Activated CD4-positive, alpha-beta T cell treated with anti-CD3 and anti-CD28 coated beads, Interleukin-2, amount 10 ng/mL, durations not matched to agents 24 days and 14 days (primary cell): ENCODE measurements at regions not wholly inside any gene's neighbourhood (a gene's known extent, or its start where the extent isn't known, plus 50 kb on each side); places are given as distances from the start of the nearest gene placed in this dataset.

Experiments used
- DNase-seq: peaks from one replicate; pipeline ENCODE4 v3.0.0; 2022
- H3K27ac Mint-ChIP-seq: one replicate; pipeline ENCODE4 v1.8.0; 2022; ENCODE audit warnings: mild to moderate bottlenecking, mixed read lengths
- H3K27me3 Mint-ChIP-seq: one replicate; pipeline ENCODE4 v1.8.0; 2022; ENCODE audit warnings: mixed read lengths
- H3K36me3 Mint-ChIP-seq: one replicate; pipeline ENCODE4 v1.8.0; 2022; ENCODE audit warnings: low read depth, mild to moderate bottlenecking, mixed read lengths
- H3K4me1 Mint-ChIP-seq: one replicate; pipeline ENCODE4 v1.8.0; 2021; ENCODE audit warnings: mixed read lengths
- H3K4me3 Mint-ChIP-seq: one replicate; pipeline ENCODE4 v1.8.0; 2022; ENCODE audit warnings: mild to moderate bottlenecking, moderate library complexity, mixed read lengths
- H3K9me3 Mint-ChIP-seq: one replicate; pipeline ENCODE4 v1.8.0; 2021; ENCODE audit warnings: mixed read lengths
- intact Hi-C: fragments of 100-400 bp; cut with micrococcal nuclease; formaldehyde crosslinking; loops from one replicate; pipeline ENCODE4 v1.15.1; 2023

DNA sequence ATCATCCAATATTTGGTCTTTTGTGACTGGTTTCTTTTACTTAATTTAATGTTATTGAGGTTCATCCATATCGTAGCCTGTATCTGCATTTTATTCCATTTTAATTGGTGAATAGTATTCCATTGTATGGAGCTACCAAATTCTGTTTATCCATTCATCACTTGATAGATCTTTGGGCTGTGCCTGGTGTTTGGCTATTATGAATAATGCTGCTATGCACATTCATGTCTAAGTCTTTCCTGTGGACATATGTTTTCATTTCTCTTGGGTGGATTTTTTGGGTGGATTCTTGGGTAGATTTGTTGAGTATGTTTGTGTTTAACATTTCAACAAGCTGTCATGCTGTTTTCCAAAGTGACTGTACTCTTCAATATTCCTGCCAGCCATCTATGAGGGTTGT, 52.5 kb upstream of the NEDD4L start:
- H3K9me3 Mint-ChIP-seq = no peaks in the 10 kb centered on the region
- no peak for DNase-seq
- no peak overlapping the region for H3K4me3 Mint-ChIP-seq
- intact Hi-C loops = no loop called here
- peaks cover 7% of the 10 kb centered on the region for H3K27me3 Mint-ChIP-seq
- no peaks in the 10 kb centered on the region for H3K36me3 Mint-ChIP-seq
- no peaks in the 10 kb centered on the region for H3K4me1 Mint-ChIP-seq
- no peak overlapping the region for H3K27ac Mint-ChIP-seq

DNA sequence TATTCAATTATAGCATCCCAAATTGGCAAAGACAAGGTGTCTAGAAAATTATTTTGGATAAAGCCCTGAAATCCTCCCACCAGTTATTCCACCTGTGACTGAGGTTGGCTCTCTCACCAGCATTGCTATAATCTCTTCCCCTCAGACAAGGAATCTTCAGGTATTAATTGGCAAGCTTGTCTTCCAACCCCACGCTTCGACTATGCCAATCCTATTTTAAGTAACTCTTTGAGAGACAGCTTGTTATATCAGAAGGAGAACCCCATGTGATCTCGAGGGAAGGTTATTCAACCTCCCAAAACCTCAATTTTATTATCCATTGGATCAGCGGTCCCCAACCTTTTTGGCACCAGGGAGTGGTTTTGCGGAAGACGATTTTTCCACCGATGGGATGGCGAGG, 54.5 kb upstream of the NEDD4L start:
- intact Hi-C loops = no loop called here
- Mint-ChIP-seq H3K36me3 (no peaks in the 10 kb centered on the region), H3K27me3 (no peaks in the 10 kb centered on the region), H3K9me3 (no peaks in the 10 kb centered on the region), H3K27ac (no peak overlapping the region), H3K4me1 (no peaks in the 10 kb centered on the region), H3K4me3 (no peak overlapping the region)
- DNase-seq = no peak

DNA sequence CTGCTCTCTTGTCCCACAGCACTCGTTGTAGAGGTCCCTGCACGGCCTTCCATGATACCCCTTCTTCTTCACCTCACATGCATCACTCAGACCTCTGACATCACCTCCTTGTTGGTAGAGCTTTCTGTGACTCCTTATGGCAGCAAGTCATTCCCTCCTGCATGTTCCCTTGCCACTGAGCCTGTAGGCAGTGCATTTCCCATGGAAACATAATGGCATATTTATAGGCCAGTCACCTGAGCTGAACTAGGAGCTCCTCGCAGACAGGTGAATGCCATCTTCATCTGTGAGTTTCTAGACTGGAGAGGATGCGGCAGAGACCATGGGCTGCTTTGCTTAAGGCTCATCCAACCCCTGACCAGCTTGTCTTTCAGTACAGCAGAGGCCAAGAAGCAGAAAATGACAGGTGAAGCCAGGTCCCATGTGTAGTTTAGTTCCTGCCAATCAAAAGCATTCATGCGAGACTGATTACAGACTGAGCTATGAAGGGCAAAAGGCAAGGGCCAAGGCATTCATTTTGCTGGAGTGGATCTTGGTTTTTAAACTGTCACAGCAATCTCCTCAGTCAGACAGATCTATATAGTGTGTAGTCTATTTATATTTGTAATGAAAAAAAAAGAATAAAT, 59.4 kb upstream of the NEDD4L start:
- Mint-ChIP-seq H3K4me1 (no peaks in the 10 kb centered on the region), H3K27ac (no peak overlapping the region), H3K36me3 (no peaks in the 10 kb centered on the region), H3K27me3 (peaks cover 3% of the 10 kb centered on the region), H3K4me3 (no peak overlapping the region), H3K9me3 (no peaks in the 10 kb centered on the region)
- intact Hi-C loops = no loop called here
- no peak for DNase-seq

DNA sequence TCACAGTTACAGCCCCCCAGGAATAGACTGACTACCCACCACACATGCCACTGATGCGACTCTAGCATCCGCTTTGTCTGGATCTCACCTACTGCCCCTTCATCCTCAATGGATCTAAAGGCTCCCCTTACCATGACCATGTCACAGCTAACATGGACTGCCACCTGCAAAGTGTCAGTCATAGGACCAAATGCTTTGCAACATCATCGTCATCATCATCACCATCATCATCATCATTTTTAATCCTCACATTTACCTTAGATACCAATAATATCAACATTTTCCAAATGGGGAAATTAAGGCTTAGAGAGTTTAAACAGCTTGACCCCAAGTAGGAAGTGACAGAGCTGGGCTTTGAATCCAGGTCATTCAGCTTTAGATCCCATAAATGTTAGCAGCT, 60.1 kb upstream of the NEDD4L start:
- no peaks in the 10 kb centered on the region for H3K36me3 Mint-ChIP-seq
- H3K9me3 Mint-ChIP-seq = no peaks in the 10 kb centered on the region
- H3K4me3 Mint-ChIP-seq = no peak overlapping the region
- no peak overlapping the region for H3K27ac Mint-ChIP-seq
- DNase-seq = no peak
- no peaks in the 10 kb centered on the region for H3K4me1 Mint-ChIP-seq
- intact Hi-C loops = no loop called here
- H3K27me3 Mint-ChIP-seq = peaks cover 3% of the 10 kb centered on the region

DNA sequence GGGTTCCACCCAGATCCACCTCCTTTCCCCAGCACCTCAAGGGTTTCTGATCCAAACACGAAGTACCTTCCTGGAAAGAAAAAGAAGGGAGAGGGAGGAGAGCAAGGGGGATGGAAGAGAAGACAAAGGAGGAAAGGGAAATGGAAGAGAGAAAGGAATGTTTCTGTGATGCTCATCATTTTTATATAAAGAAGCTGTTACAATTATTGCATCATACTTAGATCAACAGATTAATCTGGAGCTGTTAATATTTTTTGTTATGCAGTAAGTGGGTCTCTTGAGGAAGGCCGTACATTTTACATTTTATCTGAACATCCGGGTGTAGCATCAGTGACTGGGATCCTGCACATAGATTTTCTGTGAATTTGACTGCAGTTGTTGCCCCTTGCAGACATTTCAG, 60.6 kb upstream of the NEDD4L start:
- no peak for DNase-seq
- H3K36me3 Mint-ChIP-seq = no peaks in the 10 kb centered on the region
- H3K4me3 Mint-ChIP-seq = no peak overlapping the region
- H3K27me3 Mint-ChIP-seq = peaks cover 3% of the 10 kb centered on the region
- intact Hi-C loops = no loop called here
- no peaks in the 10 kb centered on the region for H3K9me3 Mint-ChIP-seq
- no peaks in the 10 kb centered on the region for H3K4me1 Mint-ChIP-seq
- H3K27ac Mint-ChIP-seq = no peak overlapping the region

DNA sequence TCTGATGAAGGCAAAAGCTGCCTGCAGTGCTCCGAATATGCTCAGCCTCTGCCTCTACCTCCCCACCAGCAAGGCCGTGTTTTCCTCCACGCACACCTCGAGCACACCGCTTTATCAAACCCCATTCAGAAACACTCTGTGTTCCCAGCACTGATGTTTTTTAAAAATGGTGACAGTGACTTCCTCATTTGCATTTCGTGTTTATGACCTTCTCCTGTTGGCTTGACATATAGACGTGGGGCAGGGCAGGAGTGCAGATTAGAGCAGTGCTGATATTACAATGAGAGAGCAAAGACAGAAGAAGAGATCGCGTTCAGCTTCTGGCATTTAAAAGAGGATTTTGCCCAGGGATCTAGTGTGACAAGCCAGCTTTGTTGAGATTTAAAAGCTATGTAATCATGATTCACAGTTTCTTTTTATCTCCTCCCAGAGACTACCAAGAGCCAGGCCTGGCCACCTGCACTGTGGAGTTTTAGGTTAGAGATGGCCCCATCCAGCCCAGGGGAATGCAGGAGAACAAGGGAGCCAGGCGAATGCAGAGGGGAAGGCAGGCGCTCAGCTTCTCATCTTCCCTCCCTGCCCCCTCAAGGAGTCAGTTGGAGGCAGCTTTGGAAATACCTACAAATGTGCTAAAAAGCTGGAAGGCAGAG, 61.5 kb upstream of the NEDD4L start:
- Mint-ChIP-seq H3K36me3 (no peaks in the 10 kb centered on the region), H3K4me3 (no peak overlapping the region), H3K27me3 (peaks cover 7% of the 10 kb centered on the region), H3K27ac (no peak overlapping the region), H3K4me1 (no peaks in the 10 kb centered on the region), H3K9me3 (no peaks in the 10 kb centered on the region)
- DNase-seq = no peak
- intact Hi-C loops = no loop called here

DNA sequence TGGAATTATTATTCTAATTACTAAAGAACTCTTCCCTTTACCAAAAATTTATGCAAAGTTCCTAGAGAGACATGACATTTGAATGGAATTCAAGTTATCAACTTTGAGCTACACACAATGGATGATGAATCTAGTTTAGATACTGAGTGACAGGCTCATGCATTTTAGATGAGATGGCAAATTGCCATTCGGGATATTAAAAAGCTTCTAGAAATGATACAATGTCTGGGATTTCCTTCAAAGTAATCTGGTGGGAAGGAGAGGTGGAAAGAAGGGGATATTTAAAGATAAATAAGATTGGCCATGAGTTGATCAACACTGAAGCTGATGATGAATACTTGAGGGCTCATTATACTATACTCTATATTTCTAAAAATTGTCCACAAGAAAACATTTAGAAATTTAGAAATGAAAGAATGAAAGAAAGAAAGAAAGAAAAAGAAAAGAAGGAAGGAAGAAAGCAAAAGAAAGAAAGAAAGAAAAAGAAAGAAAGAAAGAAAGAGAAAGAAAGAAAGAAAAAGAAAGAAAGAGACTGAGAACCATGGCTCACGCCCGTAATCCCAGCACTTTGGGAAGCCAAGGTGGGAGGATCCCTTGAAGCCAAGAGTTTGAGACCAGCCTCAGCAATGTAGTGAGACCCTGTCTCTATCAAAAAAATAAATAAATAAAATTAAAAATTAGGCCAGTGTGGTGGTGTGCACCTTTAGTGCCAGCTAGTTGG, 62.6 kb upstream of the NEDD4L start:
- Mint-ChIP-seq H3K9me3 (no peaks in the 10 kb centered on the region), H3K27me3 (peaks cover 7% of the 10 kb centered on the region), H3K36me3 (no peaks in the 10 kb centered on the region), H3K4me3 (no peak overlapping the region), H3K27ac (no peak overlapping the region), H3K4me1 (no peaks in the 10 kb centered on the region)
- DNase-seq = no peak
- intact Hi-C loops = no loop called here

DNA sequence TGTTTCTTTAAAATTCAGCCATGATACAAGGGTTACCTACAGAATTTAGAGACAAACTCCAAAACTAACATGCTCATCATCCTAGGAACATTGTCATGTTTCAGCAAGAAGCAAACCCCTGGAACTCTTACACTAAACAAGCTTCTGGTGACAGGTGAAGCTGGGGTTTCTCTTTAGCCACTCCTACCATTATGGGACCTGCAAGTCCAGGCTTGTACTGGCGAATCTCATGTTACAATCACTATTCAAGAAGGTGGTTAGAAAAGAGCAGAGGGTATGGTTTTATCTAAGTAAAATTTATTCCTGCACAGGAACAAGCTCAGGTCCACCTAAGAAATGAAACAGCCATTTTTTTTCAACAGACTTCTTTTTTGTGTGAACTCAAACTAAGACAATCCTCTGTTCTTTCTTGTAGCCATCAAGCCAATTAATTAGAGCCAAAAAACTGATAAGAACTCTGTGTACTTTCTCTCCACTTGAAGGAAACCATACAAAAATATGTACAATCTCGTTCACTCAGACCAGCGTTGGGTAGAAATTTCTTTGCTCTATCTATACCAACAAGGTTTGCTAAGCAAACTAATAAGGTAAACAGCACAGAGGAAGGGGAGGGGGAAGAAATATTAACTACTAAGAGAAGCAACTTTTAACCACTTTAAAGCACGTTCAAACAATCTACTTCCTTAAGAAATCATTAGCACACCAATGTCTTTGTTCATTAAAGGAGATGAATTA, 63.3 kb upstream of the NEDD4L start:
- H3K9me3 Mint-ChIP-seq = no peaks in the 10 kb centered on the region

DNA sequence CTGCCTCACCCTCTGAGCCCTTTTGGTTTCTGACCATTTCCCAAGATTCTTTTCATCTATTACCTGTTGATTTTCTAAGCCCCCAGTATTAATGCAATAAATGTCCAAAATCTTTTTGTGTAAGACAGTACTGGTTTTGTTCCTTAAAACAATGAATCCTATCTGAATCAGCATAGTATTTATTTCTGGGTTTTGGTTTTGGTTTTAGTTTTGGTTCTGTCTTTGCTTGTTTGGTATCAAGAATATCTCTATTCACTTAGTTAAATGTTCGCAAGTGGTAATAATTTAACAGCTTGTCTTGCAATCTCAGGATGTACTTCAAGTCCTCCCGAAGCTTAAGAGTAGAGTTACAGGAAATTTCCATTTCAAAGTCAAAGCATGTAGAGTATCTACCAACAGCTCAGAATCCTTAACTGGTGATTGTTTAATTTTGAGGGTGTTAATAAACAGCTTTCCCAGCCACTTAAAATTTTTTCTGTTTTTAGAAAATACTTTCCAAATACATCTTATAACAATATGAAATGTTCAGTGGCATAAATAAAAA, 67.7 kb upstream of the NEDD4L start:
- Mint-ChIP-seq H3K9me3 (no peaks in the 10 kb centered on the region), H3K27ac (no peak overlapping the region), H3K4me1 (no peaks in the 10 kb centered on the region), H3K4me3 (no peak overlapping the region), H3K27me3 (peaks cover 13% of the 10 kb centered on the region), H3K36me3 (no peaks in the 10 kb centered on the region)
- intact Hi-C loops = no loop called here
- no peak for DNase-seq

More for the DNA sequence above, 63.3 kb upstream of the NEDD4L start:
- Mint-ChIP-seq H3K4me3 (no peak overlapping the region), H3K36me3 (no peaks in the 10 kb centered on the region), H3K27ac (no peak overlapping the region), H3K4me1 (no peaks in the 10 kb centered on the region), H3K27me3 (peaks cover 13% of the 10 kb centered on the region)
- intact Hi-C loops = no loop called here
- DNase-seq = no peak

DNA sequence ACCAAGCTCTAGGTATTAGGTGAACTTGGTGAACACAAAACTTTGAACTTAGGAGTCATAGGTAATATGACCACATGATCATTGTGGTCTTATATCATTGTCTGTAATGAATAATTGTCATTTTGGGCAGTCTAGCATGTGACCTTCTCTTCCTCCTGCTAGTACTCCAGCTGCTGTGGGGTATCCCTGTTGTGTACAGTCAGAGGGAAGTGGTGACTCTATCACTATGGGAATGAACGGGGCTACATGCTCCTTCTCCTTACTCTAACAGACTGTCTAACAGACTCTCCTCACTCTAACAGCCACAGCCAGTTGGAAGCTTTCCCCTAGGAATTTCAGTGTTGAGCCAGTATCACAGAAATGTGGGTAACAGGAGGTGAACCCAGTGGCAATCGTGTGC, 68.2 kb upstream of the NEDD4L start:
- no peak for DNase-seq
- H3K27ac Mint-ChIP-seq = no peak overlapping the region
- H3K4me1 Mint-ChIP-seq = no peaks in the 10 kb centered on the region
- no peaks in the 10 kb centered on the region for H3K36me3 Mint-ChIP-seq
- intact Hi-C loops = no loop called here
- no peak overlapping the region for H3K4me3 Mint-ChIP-seq
- H3K9me3 Mint-ChIP-seq = no peaks in the 10 kb centered on the region
- H3K27me3 Mint-ChIP-seq = peaks cover 11% of the 10 kb centered on the region

DNA sequence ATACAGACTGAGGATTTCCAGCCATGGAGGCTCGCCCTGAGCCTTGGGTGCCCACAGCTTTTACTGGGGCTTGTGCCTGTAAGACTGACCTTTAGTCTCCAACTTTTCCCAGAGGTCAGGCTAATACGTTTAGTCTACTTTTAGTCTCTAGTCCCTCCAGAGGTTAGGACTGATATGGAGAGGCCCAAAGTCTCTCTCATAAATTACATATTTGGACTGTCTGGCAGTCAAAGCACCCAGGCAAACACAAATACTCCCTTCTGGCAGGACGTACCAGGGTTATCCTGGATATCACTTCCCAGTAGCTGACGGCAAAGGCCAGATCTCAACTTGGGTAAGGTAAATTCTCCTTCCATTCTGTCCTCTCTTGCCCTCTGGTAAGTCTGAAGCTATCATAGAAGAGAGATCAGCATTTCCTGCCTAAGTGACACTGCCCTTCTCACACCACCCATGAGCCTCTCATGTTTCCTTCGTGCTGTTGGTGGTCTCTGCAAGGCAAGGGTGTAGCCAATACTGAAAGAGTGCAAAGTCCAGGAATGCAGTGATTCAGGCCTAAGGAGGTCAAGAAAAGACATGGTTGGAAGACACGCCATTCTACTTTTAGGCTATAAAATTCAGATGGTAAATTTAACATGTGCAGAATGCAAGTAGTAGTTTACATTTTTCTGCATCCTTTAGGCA, 69.3 kb upstream of the NEDD4L start:
- Mint-ChIP-seq H3K4me1 (peaks cover 3% of the 10 kb centered on the region), H3K36me3 (no peaks in the 10 kb centered on the region), H3K27ac (no peak overlapping the region), H3K4me3 (no peak overlapping the region), H3K27me3 (peaks cover 13% of the 10 kb centered on the region), H3K9me3 (no peaks in the 10 kb centered on the region)
- intact Hi-C loops = no loop called here
- no peak for DNase-seq

DNA sequence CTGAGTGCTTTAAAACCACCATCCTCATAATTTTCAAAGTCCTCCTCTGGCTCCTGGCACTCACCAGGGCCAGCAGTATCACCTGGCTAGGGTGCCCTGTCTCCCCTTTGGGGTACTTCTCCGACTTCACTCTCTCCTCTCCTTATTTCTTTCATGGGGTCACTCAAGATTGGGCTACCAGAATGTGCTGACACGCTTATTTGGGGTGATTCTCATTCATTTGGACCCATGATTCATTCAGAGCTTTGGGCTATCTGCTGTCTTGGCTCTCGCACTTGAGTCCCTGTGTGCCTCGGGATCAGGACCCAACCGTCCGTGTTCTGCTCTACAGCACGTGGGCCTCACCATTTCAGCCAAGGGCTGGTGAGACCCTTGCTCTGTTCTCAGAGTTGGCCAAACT, 70.1 kb upstream of the NEDD4L start:
- peaks cover 13% of the 10 kb centered on the region for H3K27me3 Mint-ChIP-seq
- intact Hi-C loops = no loop called here
- no peak for DNase-seq

DNA sequence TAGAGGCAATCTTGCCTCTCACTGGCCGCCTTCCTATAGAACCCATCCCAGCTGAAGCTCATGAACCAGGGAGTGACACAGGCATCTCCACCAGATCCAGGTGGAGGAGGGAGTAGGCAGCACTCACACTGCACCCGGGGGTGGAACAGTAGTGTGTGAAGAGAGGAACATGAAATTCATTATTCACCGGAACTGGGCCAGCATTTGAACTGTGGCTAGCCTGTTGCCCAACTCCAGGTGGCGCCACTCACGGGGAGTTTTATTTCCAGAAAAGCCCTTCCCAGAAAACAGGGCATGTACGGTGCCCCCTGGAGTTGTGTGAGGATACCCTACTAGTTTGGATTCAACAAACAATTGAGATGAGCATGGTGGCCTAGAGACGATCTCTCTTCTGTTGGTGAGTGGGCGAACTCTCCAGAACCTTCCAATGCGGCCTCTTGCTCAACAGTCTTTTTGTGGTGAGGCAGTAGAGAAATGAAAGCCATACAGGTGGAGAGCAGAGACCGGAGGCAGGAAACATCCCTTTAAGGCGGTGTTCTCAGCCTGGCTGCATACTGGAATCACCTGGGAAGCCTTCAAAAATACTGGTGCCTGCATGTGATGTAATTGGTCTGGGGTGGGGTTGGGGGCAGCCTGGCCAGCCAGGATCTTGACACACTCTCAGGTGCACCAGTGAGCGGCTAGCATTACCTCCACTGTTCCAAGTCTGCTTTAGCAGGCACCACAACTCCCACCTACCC, 73.5 kb upstream of the NEDD4L start:
- H3K9me3 Mint-ChIP-seq = no peaks in the 10 kb centered on the region
- peaks cover 4% of the 10 kb centered on the region for H3K4me1 Mint-ChIP-seq
- no peak for DNase-seq
- no peak overlapping the region for H3K27ac Mint-ChIP-seq
- H3K4me3 Mint-ChIP-seq = no peak overlapping the region
- no peaks in the 10 kb centered on the region for H3K36me3 Mint-ChIP-seq
- intact Hi-C loops = no loop called here
- peaks cover 10% of the 10 kb centered on the region for H3K27me3 Mint-ChIP-seq

More for the DNA sequence above, 70.1 kb upstream of the NEDD4L start:
- Mint-ChIP-seq H3K4me3 (no peak overlapping the region), H3K27ac (no peak overlapping the region), H3K9me3 (no peaks in the 10 kb centered on the region), H3K36me3 (no peaks in the 10 kb centered on the region), H3K4me1 (peaks cover 4% of the 10 kb centered on the region)
